ENCODE measurements at regions not wholly inside any gene's neighbourhood (a gene's known extent, or its start where the extent isn't known, plus 50 kb on each side); places are given as distances from the start of the nearest gene placed in this dataset.

GRCh38 chr7:155145477-155146255, 75.5 kb downstream of the HTR5A start:
- FAIRE-seq: no peak

GRCh38 chr7:155147172-155147571, 77.0 kb downstream of the HTR5A start:
- Histone ChIP-seq H3K9ac (ENCODE audit: control insufficient read depth, extremely low read depth, insufficient read depth, low read length) (no peak overlapping the region), H4K20me1 (ENCODE audit: control insufficient read depth, extremely low read depth, insufficient read depth, low read length) (no peaks in the 10 kb centered on the region), H3K9me1 (ENCODE audit: control insufficient read depth, extremely low read depth, insufficient read depth, low read length) (no peaks in the 10 kb centered on the region), H3K4me1 (ENCODE audit: control insufficient read depth, extremely low read depth, insufficient read depth, low read length) (no peaks in the 10 kb centered on the region), H3K27ac (ENCODE audit: control insufficient read depth, insufficient read depth, low read length) (no peak overlapping the region), H3K9me3 (ENCODE audit: control insufficient read depth, low read depth, low read length) (no peaks in the 10 kb centered on the region), H3K4me2 (ENCODE audit: control insufficient read depth, extremely low read depth, insufficient read depth, low read depth, low read length) (no peak overlapping the region), H2AFZ (ENCODE audit: control insufficient read depth, low read length) (no peak overlapping the region), H3K4me3 (ENCODE audit: control insufficient read depth in 2 of 3, extremely low read depth in 1 of 3, insufficient read depth in 2 of 3, low read depth in 1 of 3, low read length in 3 of 3) (no peak overlapping the region), H3K36me3 (ENCODE audit: control insufficient read depth in 2 of 2, extremely low read depth in 1 of 2, insufficient read depth in 2 of 2, low read length in 2 of 2) (no peaks in the 10 kb centered on the region), H3K79me2 (ENCODE audit: control insufficient read depth, insufficient read depth, low read length) (no peaks in the 10 kb centered on the region), H3K27me3 (ENCODE audit: control insufficient read depth, extremely low read depth, insufficient read depth, low read length) (no peaks in the 10 kb centered on the region)
- dilution Hi-C loops (cut with MboI; ENCODE audit: extremely low pct_ligation_motif_present, low sequenced_read_pairs): no loop called here
- FAIRE-seq: no peak
- DNase-seq (ENCODE audit: low read depth, low spot score): no peak
- TF ChIP-seq CTCF (optimal IDR thresholded peaks at IDR 0.05 in 1 of 3, IDR thresholded peaks at IDR 0.05 in 1 of 3, conservative IDR thresholded peaks at IDR 0.05 in 1 of 3; ENCODE audit: extremely low read depth in 1 of 3, insufficient read depth in 2 of 3, low read length in 3 of 3) (no peak), EZH2 (IDR thresholded peaks at IDR 0.05; ENCODE audit: low read length) (no peak)

More at GRCh38 chr7:155145477-155146255, 75.5 kb downstream of the HTR5A start:
- dilution Hi-C loops (cut with MboI; ENCODE audit: extremely low pct_ligation_motif_present, low sequenced_read_pairs): no loop called here
- Histone ChIP-seq H3K4me2 (ENCODE audit: control insufficient read depth, extremely low read depth, insufficient read depth, low read depth, low read length) (no peak overlapping the region), H2AFZ (ENCODE audit: control insufficient read depth, low read length) (no peak overlapping the region), H3K4me3 (ENCODE audit: control insufficient read depth in 2 of 3, extremely low read depth in 1 of 3, insufficient read depth in 2 of 3, low read depth in 1 of 3, low read length in 3 of 3) (no peak overlapping the region), H3K9me3 (ENCODE audit: control insufficient read depth, low read depth, low read length) (no peaks in the 10 kb centered on the region), H3K9me1 (ENCODE audit: control insufficient read depth, extremely low read depth, insufficient read depth, low read length) (no peaks in the 10 kb centered on the region), H3K27ac (ENCODE audit: control insufficient read depth, insufficient read depth, low read length) (no peak overlapping the region), H3K9ac (ENCODE audit: control insufficient read depth, extremely low read depth, insufficient read depth, low read length) (no peak overlapping the region), H4K20me1 (ENCODE audit: control insufficient read depth, extremely low read depth, insufficient read depth, low read length) (no peaks in the 10 kb centered on the region), H3K79me2 (ENCODE audit: control insufficient read depth, insufficient read depth, low read length) (no peaks in the 10 kb centered on the region), H3K36me3 (ENCODE audit: control insufficient read depth in 2 of 2, extremely low read depth in 1 of 2, insufficient read depth in 2 of 2, low read length in 2 of 2) (no peaks in the 10 kb centered on the region), H3K27me3 (ENCODE audit: control insufficient read depth, extremely low read depth, insufficient read depth, low read length) (no peaks in the 10 kb centered on the region), H3K4me1 (ENCODE audit: control insufficient read depth, extremely low read depth, insufficient read depth, low read length) (no peaks in the 10 kb centered on the region)
- DNase-seq (ENCODE audit: low read depth, low spot score): no peak
- TF ChIP-seq EZH2 (IDR thresholded peaks at IDR 0.05; ENCODE audit: low read length) (no peak), CTCF (optimal IDR thresholded peaks at IDR 0.05 in 1 of 3, IDR thresholded peaks at IDR 0.05 in 1 of 3, conservative IDR thresholded peaks at IDR 0.05 in 1 of 3; ENCODE audit: extremely low read depth in 1 of 3, insufficient read depth in 2 of 3, low read length in 3 of 3) (no peak)

Data from keratinocyte (primary cell).